ENCODE measurements at regions not wholly inside any gene's neighbourhood (a gene's known extent, or its start where the extent isn't known, plus 50 kb on each side); places are given as distances from the start of the nearest gene placed in this dataset.

GRCh38 chr13:107466326-107467099 is 748.8 kb downstream of the LIG4 start:
- Histone ChIP-seq H3K27ac (no peak overlapping the region), H3K9me3 (no peaks in the 10 kb centered on the region), H3K4me3 (no peak overlapping the region), H3K4me1 (no peaks in the 10 kb centered on the region), H3K27me3 (no peaks in the 10 kb centered on the region), H3K36me3 (peaks cover 5% of the 10 kb centered on the region)
- intact Hi-C loops (cut with DNase I; ENCODE audit: low total_unique reads), result no loop called here
- no peak for TF ChIP-seq POLR2A (IDR thresholded peaks at IDR 0.05)
- TF ChIP-seq POLR2AphosphoS5 (IDR thresholded peaks at IDR 0.05), result no peak
- TF ChIP-seq CTCF (IDR thresholded peaks at IDR 0.05), result no peak
- no peak for DNase-seq (ENCODE audit: low spot score in 2 of 2)

GRCh38 chr13:107462501-107462900 is 752.8 kb downstream of the LIG4 start:
- no peak for DNase-seq (ENCODE audit: low spot score in 2 of 2)
- no peaks in the 10 kb centered on the region for H3K9me3 ChIP-seq
- no peaks in the 10 kb centered on the region for H3K27me3 ChIP-seq
- H3K27ac ChIP-seq, result no peak overlapping the region
- intact Hi-C loops (cut with DNase I; ENCODE audit: low total_unique reads), result no loop called here
- TF ChIP-seq POLR2AphosphoS5 (IDR thresholded peaks at IDR 0.05) (no peak), CTCF (IDR thresholded peaks at IDR 0.05) (no peak), POLR2A (IDR thresholded peaks at IDR 0.05) (no peak)
- H3K36me3 ChIP-seq, result no peaks in the 10 kb centered on the region
- H3K4me3 ChIP-seq, result no peak overlapping the region
- no peaks in the 10 kb centered on the region for H3K4me1 ChIP-seq

GRCh38 chr13:107461751-107462150 is 753.6 kb downstream of the LIG4 start:
- no peak overlapping the region for H3K4me3 ChIP-seq
- DNase-seq (ENCODE audit: low spot score in 2 of 2), result no peak
- H3K27ac ChIP-seq, result no peak overlapping the region
- H3K36me3 ChIP-seq, result no peaks in the 10 kb centered on the region
- intact Hi-C loops (cut with DNase I; ENCODE audit: low total_unique reads), result no loop called here
- TF ChIP-seq POLR2A (IDR thresholded peaks at IDR 0.05), result no peak
- TF ChIP-seq POLR2AphosphoS5 (IDR thresholded peaks at IDR 0.05), result no peak
- no peak for TF ChIP-seq CTCF (IDR thresholded peaks at IDR 0.05)
- no peaks in the 10 kb centered on the region for H3K27me3 ChIP-seq
- no peaks in the 10 kb centered on the region for H3K4me1 ChIP-seq
- H3K9me3 ChIP-seq, result no peaks in the 10 kb centered on the region

GRCh38 chr13:107459430-107459829 is 755.9 kb downstream of the LIG4 start:
- intact Hi-C loops (cut with DNase I; ENCODE audit: low total_unique reads), result no loop called here
- no peak overlapping the region for H3K27ac ChIP-seq
- H3K9me3 ChIP-seq, result no peaks in the 10 kb centered on the region

More at GRCh38 chr13:107459430-107459829, 755.9 kb downstream of the LIG4 start:
- Histone ChIP-seq H3K36me3 (no peaks in the 10 kb centered on the region), H3K4me3 (no peak overlapping the region), H3K27me3 (no peaks in the 10 kb centered on the region), H3K4me1 (no peaks in the 10 kb centered on the region)
- TF ChIP-seq POLR2A (IDR thresholded peaks at IDR 0.05), result no peak
- no peak for TF ChIP-seq CTCF (IDR thresholded peaks at IDR 0.05)
- TF ChIP-seq POLR2AphosphoS5 (IDR thresholded peaks at IDR 0.05), result no peak
- DNase-seq (ENCODE audit: low spot score in 2 of 2), result no peak

Measured in breast epithelium (tissue), 4 donors.